Activated CD4-positive, alpha-beta T cell treated with anti-CD3 and anti-CD28 coated beads for 24 hours (primary cell): ENCODE measurements at regions not wholly inside any gene's neighbourhood (a gene's known extent, or its start where the extent isn't known, plus 50 kb on each side); places are given as distances from the start of the nearest gene placed in this dataset.
"Not testable (repeated sequence)": the region's sequence is repeated elsewhere in the genome, so short reads cannot be mapped to it uniquely, and the experiment has no call there.

Experiments
- DNase-seq, 2 donors: peaks; one replicate each; pipeline ENCODE4 v3.0.0-alpha.2; 2020; ENCODE audit warnings: low read depth in 2 of 2

GRCh38 chr2:106257830-106258229, 63.7 kb upstream of the UXS1 start:
- DNase-seq = no peak

- DNase-seq = no peak
These were observed 63.0 kb upstream of the UXS1 start for GRCh38 chr2:106257135-106257534.

GRCh38 chr2:106249157-106249828, 55.2 kb upstream of the UXS1 start:
- not testable (repeated sequence) for DNase-seq

- not testable (repeated sequence) for DNase-seq
These were observed 54.5 kb upstream of the UXS1 start for GRCh38 chr2:106248548-106249151.
